CD14-positive monocyte (primary cell): ENCODE measurements at regions not wholly inside any gene's neighbourhood (a gene's known extent, or its start where the extent isn't known, plus 50 kb on each side); places are given as distances from the start of the nearest gene placed in this dataset.

ENCODE experiments used
- DNase-seq, 3 donors: peaks; one replicate each; pipeline ENCODE4 v3.0.0-alpha.2; 2011 to 2022
- H2AFZ ChIP-seq: 2 replicates; pipeline ENCODE4 v1.6.0; 2012; ENCODE audit warnings: mild to moderate bottlenecking, low read depth, low read length, inconsistent platforms; ENCODE audit not compliant: insufficient read depth, poor library complexity, severe bottlenecking
- H3K27ac ChIP-seq, 2 donors: 1 replicate in 1 of 2; 2 replicates in 1 of 2; pipeline ENCODE4 v1.5.1; 2012 to 2013; ENCODE audit warnings: low read length in 2 of 2, control low read depth in 1 of 2, inconsistent platforms in 1 of 2, low read depth in 1 of 2, mild to moderate bottlenecking in 1 of 2
- H3K27me3 ChIP-seq, 2 donors: one replicate each; pipeline versions ENCODE4 v1.6.0 to v1.6.1; 2011 to 2013; ENCODE audit warnings: low read length in 2 of 2; ENCODE audit not compliant: control insufficient read depth in 2 of 2, insufficient read depth in 2 of 2
- H3K36me3 ChIP-seq, 2 donors: replicated peaks in 1 of 2; 1 replicate in 1 of 2; 2 replicates in 1 of 2; pipeline versions ENCODE4 v1.5.1 to v1.6.1; 2012 to 2013; ENCODE audit warnings: low read length in 2 of 2, control low read depth in 1 of 2, inconsistent platforms in 1 of 2, mild to moderate bottlenecking in 1 of 2; ENCODE audit not compliant: insufficient read depth in 2 of 2, control insufficient read depth in 1 of 2
- H3K4me1 ChIP-seq, 2 donors: 1 replicate in 1 of 2; 2 replicates in 1 of 2; pipeline versions ENCODE4 v1.5.1 to v1.6.1; 2012 to 2013; ENCODE audit warnings: low read length in 2 of 2, control low read depth in 1 of 2, inconsistent platforms in 1 of 2, mild to moderate bottlenecking in 1 of 2, moderate library complexity in 1 of 2; ENCODE audit not compliant: insufficient read depth in 2 of 2, control insufficient read depth in 1 of 2
- H3K4me2 ChIP-seq: replicated peaks from 2 replicates; pipeline ENCODE3; 2012; ENCODE audit warnings: low read length, moderate library complexity, mild to moderate bottlenecking; ENCODE audit not compliant: poor library complexity, severe bottlenecking; ENCODE audit errors: extremely low read depth
- H3K4me3 ChIP-seq, 3 experiments: fragments of 200-600 bp in 1 of 3; sonication (generic) in 1 of 3; replicated peaks in 1 of 3; 1 replicate in 2 of 3; 2 replicates in 1 of 3; pipeline ENCODE4 v1.5.1; 2011 to 2013; ENCODE audit warnings: low read length in 3 of 3, mild to moderate bottlenecking in 3 of 3, control low read depth in 2 of 3, low read depth in 2 of 3, inconsistent platforms in 1 of 3, moderate library complexity in 1 of 3
- H3K79me2 ChIP-seq: 2 replicates; pipeline ENCODE4 v1.6.0; 2012; ENCODE audit warnings: mild to moderate bottlenecking, control low read depth, inconsistent platforms, low read length, moderate library complexity; ENCODE audit not compliant: insufficient read depth
- H3K9ac ChIP-seq: 2 replicates; pipeline ENCODE4 v1.6.0; 2017; ENCODE audit warnings: low read length, mild to moderate bottlenecking; ENCODE audit not compliant: insufficient read depth, poor library complexity, severe bottlenecking
- H3K9me3 ChIP-seq, 2 donors: replicated peaks in 1 of 2; 1 replicate in 1 of 2; 2 replicates in 1 of 2; pipeline versions ENCODE4 v1.5.1 to v1.6.1; 2012 to 2013; ENCODE audit warnings: low read length in 2 of 2, control low read depth in 1 of 2; ENCODE audit not compliant: control insufficient read depth in 1 of 2, insufficient read depth in 1 of 2
- H4K20me1 ChIP-seq: 2 replicates; pipeline ENCODE4 v1.6.0; 2012; ENCODE audit warnings: mild to moderate bottlenecking, low read length, control low read depth, moderate library complexity; ENCODE audit not compliant: insufficient read depth
- H3K27ac Mint-ChIP-seq, 7 donors: one replicate each; pipeline ENCODE4 v1.8.0; 2020; ENCODE audit warnings: mild to moderate bottlenecking in 7 of 7, mixed read lengths in 7 of 7, moderate library complexity in 6 of 7, inconsistent platforms in 2 of 7
- H3K27me3 Mint-ChIP-seq, 3 donors: one replicate each; pipeline ENCODE4 v1.8.0; 2021 to 2022; ENCODE audit warnings: low read depth in 3 of 3, mild to moderate bottlenecking in 3 of 3, mixed read lengths in 3 of 3, moderate library complexity in 3 of 3, inconsistent platforms in 1 of 3
- H3K36me3 Mint-ChIP-seq, 2 donors: one replicate each; pipeline ENCODE4 v1.8.0; 2020; ENCODE audit warnings: mixed read lengths in 2 of 2, inconsistent platforms in 1 of 2, mild to moderate bottlenecking in 1 of 2
- H3K4me1 Mint-ChIP-seq: one replicate; pipeline ENCODE4 v1.8.0; 2020; ENCODE audit warnings: mild to moderate bottlenecking, mixed read lengths
- H3K4me3 Mint-ChIP-seq, 2 donors: one replicate each; pipeline ENCODE4 v1.8.0; 2020; ENCODE audit warnings: mild to moderate bottlenecking in 2 of 2, mixed read lengths in 2 of 2, moderate library complexity in 1 of 2
- H3K9me3 Mint-ChIP-seq, 7 donors: one replicate each; pipeline ENCODE4 v1.8.0; 2020 to 2022; ENCODE audit warnings: mixed read lengths in 7 of 7, mild to moderate bottlenecking in 6 of 7, moderate library complexity in 6 of 7, inconsistent platforms in 2 of 7
- CTCF ChIP-seq: fragments of 200-600 bp; IDR thresholded peaks from one replicate; pipeline ENCODE4 v1.8.0; 2022; ENCODE audit warnings: antibody characterized with exemption, mild to moderate bottlenecking
- WGBS: methylation state at CpG from one replicate; pipeline ENCODE4 v1.1.5; 2013; ENCODE audit warnings: missing lambda C conversion rate; ENCODE audit not compliant: insufficient coverage; 5-methylcytosine and 5-hydroxymethylcytosine counted together
- intact Hi-C, 2 donors: fragments of 100-400 bp; cut with micrococcal nuclease; formaldehyde crosslinking; loops; one replicate each; pipeline versions ENCODE4 v1.15.0 to v1.15.1; 2023

GRCh38 chr6:164099269-164099865, 684.8 kb downstream of the QKI start:
- Histone ChIP-seq H3K36me3 (no peaks in the 10 kb centered on the region), H3K9me3 (peaks cover 0 to 13% of the 10 kb centered on the region in 2 donors), H3K4me1 (no peaks in the 10 kb centered on the region), H3K79me2 (no peaks in the 10 kb centered on the region), H2AFZ (no peak overlapping the region), H3K4me3 (no peak overlapping the region), H3K9ac (no peak overlapping the region), H3K27me3 (no peaks in the 10 kb centered on the region), H3K4me2 (no peak overlapping the region), H4K20me1 (no peaks in the 10 kb centered on the region), H3K27ac (no peak overlapping the region)
- Mint-ChIP-seq H3K9me3 (peaks cover 9 to 23% (median 20%) of the 10 kb centered on the region in 7 donors), H3K4me1 (peaks cover 5% of the 10 kb centered on the region), H3K4me3 (no peak overlapping the region), H3K27me3 (peaks cover 0 to 7% (median 2%) of the 10 kb centered on the region in 3 donors), H3K36me3 (no peaks in the 10 kb centered on the region), H3K27ac (no peak overlapping the region)
- WGBS = 93% methylated on average over 17 of the region's 22 CpGs
- intact Hi-C loops = no loop called here
- no peak for DNase-seq
- TF ChIP-seq CTCF = no peak

- no peaks in the 10 kb centered on the region for H3K36me3 Mint-ChIP-seq
- Histone ChIP-seq H3K4me2 (no peak overlapping the region), H3K4me1 (no peaks in the 10 kb centered on the region), H3K36me3 (no peaks in the 10 kb centered on the region), H3K4me3 (no peak overlapping the region), H3K9me3 (peaks cover 0 to 13% of the 10 kb centered on the region in 2 donors), H3K9ac (no peak overlapping the region), H2AFZ (no peak overlapping the region), H3K27ac (no peak overlapping the region), H3K79me2 (no peaks in the 10 kb centered on the region), H4K20me1 (no peaks in the 10 kb centered on the region), H3K27me3 (no peaks in the 10 kb centered on the region)
- peaks cover 0 to 7% (median 2%) of the 10 kb centered on the region in 3 donors for H3K27me3 Mint-ChIP-seq
- WGBS = 88% methylated on average over 6 of the region's 9 CpGs
- intact Hi-C loops = no loop called here
- no peak overlapping the region for H3K4me3 Mint-ChIP-seq
- TF ChIP-seq CTCF = no peak
- H3K9me3 Mint-ChIP-seq = peaks cover 9 to 23% (median 20%) of the 10 kb centered on the region in 7 donors
- peaks cover 5% of the 10 kb centered on the region for H3K4me1 Mint-ChIP-seq
- no peak for DNase-seq
- no peak overlapping the region for H3K27ac Mint-ChIP-seq
Measured at GRCh38 chr6:164098857-164099267, 684.3 kb downstream of the QKI start.
